Mesenchymal stem cell (in vitro differentiated cells and primary cell): ENCODE measurements at regions not wholly inside any gene's neighbourhood (a gene's known extent, or its start where the extent isn't known, plus 50 kb on each side); places are given as distances from the start of the nearest gene placed in this dataset.

Source experiments
- DNase-seq: peaks from one replicate; pipeline ENCODE4 v3.0.0-alpha.2; 2013
- H2AFZ ChIP-seq: one replicate; pipeline ENCODE4 v1.6.1; 2013; ENCODE audit warnings: low read depth, mild to moderate bottlenecking, control low read depth, inconsistent platforms, low read length, moderate library complexity
- H2AK5ac ChIP-seq: 2 replicates; pipeline ENCODE4 v1.6.1; 2013; ENCODE audit warnings: low read length, moderate library complexity, mild to moderate bottlenecking, inconsistent platforms; ENCODE audit not compliant: severe bottlenecking
- H2BK120ac ChIP-seq: one replicate; pipeline ENCODE4 v1.6.1; 2013; ENCODE audit warnings: low read depth, mild to moderate bottlenecking, inconsistent platforms, low read length, moderate library complexity
- H2BK12ac ChIP-seq, 2 experiments: one replicate each; pipeline ENCODE4 v1.6.1; 2013; ENCODE audit warnings: inconsistent platforms in 2 of 2, low read length in 2 of 2, mild to moderate bottlenecking in 2 of 2, moderate library complexity in 2 of 2, control low read depth in 1 of 2
- H2BK15ac ChIP-seq: one replicate; pipeline ENCODE4 v1.6.1; 2013; ENCODE audit warnings: mild to moderate bottlenecking, low read depth, inconsistent platforms; ENCODE audit not compliant: poor library complexity, severe bottlenecking
- H2BK5ac ChIP-seq: 2 replicates; pipeline ENCODE4 v1.6.1; 2013; ENCODE audit warnings: low read depth, mild to moderate bottlenecking, low read length, control low read depth, inconsistent platforms; ENCODE audit not compliant: poor library complexity, severe bottlenecking
- H3K14ac ChIP-seq, 2 experiments: one replicate each; pipeline ENCODE4 v1.6.1; 2013; ENCODE audit warnings: inconsistent platforms in 2 of 2, low read length in 2 of 2, control low read depth in 1 of 2, mild to moderate bottlenecking in 1 of 2, moderate library complexity in 1 of 2
- H3K18ac ChIP-seq, 2 experiments: one replicate each; pipeline ENCODE4 v1.6.1; 2013; ENCODE audit warnings: inconsistent platforms in 2 of 2, low read length in 2 of 2, control low read depth in 1 of 2, low read depth in 1 of 2, mild to moderate bottlenecking in 1 of 2
- H3K23ac ChIP-seq, 2 experiments: one replicate each; pipeline ENCODE4 v1.6.1; 2013; ENCODE audit warnings: inconsistent platforms in 2 of 2, low read length in 2 of 2, mild to moderate bottlenecking in 2 of 2, moderate library complexity in 2 of 2, control low read depth in 1 of 2
- H3K27ac ChIP-seq: 2 replicates; pipeline ENCODE4 v1.5.1; 2013; ENCODE audit warnings: mild to moderate bottlenecking, moderate library complexity, low read length, control low read depth, inconsistent platforms; ENCODE audit not compliant: poor library complexity, severe bottlenecking
- H3K27me3 ChIP-seq, 2 experiments: 2 replicates each; pipeline versions ENCODE4 v1.6.1 to v1.7.0; 2013; ENCODE audit warnings: low read length in 2 of 2, mild to moderate bottlenecking in 2 of 2, moderate library complexity in 2 of 2, control low read depth in 1 of 2, inconsistent platforms in 1 of 2; ENCODE audit not compliant: control insufficient read depth in 1 of 2, insufficient read depth in 1 of 2
- H3K36me3 ChIP-seq, 2 experiments: 2 replicates each; pipeline versions ENCODE4 v1.6.1 to v1.7.0; 2013; ENCODE audit warnings: low read length in 2 of 2, control low read depth in 1 of 2, inconsistent platforms in 1 of 2, low read depth in 1 of 2, mild to moderate bottlenecking in 1 of 2; ENCODE audit not compliant: insufficient read depth in 2 of 2, control insufficient read depth in 1 of 2
- H3K4ac ChIP-seq, 2 experiments: one replicate each; pipeline ENCODE4 v1.6.1; 2013; ENCODE audit warnings: inconsistent platforms in 2 of 2, low read length in 2 of 2, mild to moderate bottlenecking in 2 of 2, moderate library complexity in 2 of 2, control low read depth in 1 of 2, low read depth in 1 of 2
- H3K4me1 ChIP-seq: 2 replicates; pipeline ENCODE4 v1.6.1; 2013; ENCODE audit warnings: low read depth, low read length, control low read depth; ENCODE audit not compliant: control insufficient read depth, insufficient read depth
- H3K4me2 ChIP-seq: 2 replicates; pipeline ENCODE4 v1.6.1; 2013; ENCODE audit warnings: low read length, mild to moderate bottlenecking, inconsistent platforms; ENCODE audit not compliant: poor library complexity, severe bottlenecking
- H3K4me3 ChIP-seq, 2 experiments: 2 replicates each; pipeline versions ENCODE4 v1.5.1 to v1.7.0; 2013; ENCODE audit warnings: low read length in 2 of 2, mild to moderate bottlenecking in 2 of 2, control low read depth in 1 of 2, low read depth in 1 of 2; ENCODE audit not compliant: insufficient read depth in 1 of 2
- H3K79me1 ChIP-seq: replicated peaks from 2 replicates; pipeline ENCODE4 v1.6.1; 2013; ENCODE audit warnings: mild to moderate bottlenecking, control low read depth, low read length, inconsistent platforms; ENCODE audit not compliant: poor library complexity, severe bottlenecking
- H3K9ac ChIP-seq: 2 replicates; pipeline ENCODE4 v1.7.0; 2013; ENCODE audit warnings: mild to moderate bottlenecking, low read length, moderate library complexity
- H3K9me3 ChIP-seq: 2 replicates; pipeline ENCODE4 v1.7.0; 2013; ENCODE audit warnings: mild to moderate bottlenecking, low read length; ENCODE audit not compliant: control insufficient read depth
- H4K8ac ChIP-seq: one replicate; pipeline ENCODE4 v1.6.1; 2013; ENCODE audit warnings: inconsistent platforms, mild to moderate bottlenecking, low read length, moderate library complexity
- H4K91ac ChIP-seq: one replicate; pipeline ENCODE4 v1.6.1; 2013; ENCODE audit warnings: mild to moderate bottlenecking, low read length, inconsistent platforms
- WGBS: methylation state at CpG from one replicate; pipeline ENCODE4 v1.1.7; 2013; ENCODE audit warnings: mixed read lengths; 5-methylcytosine and 5-hydroxymethylcytosine counted together

GRCh38 chrX:109856974-109857373 is 123.9 kb upstream of the ACSL4 start:
- H3K4me1 ChIP-seq: no peaks in the 10 kb centered on the region
- H3K4me3 ChIP-seq: no peak overlapping the region
- no CpG with 5 or more reads among the region's 5 CpGs for WGBS
- no peak overlapping the region for H2BK120ac ChIP-seq
- H2BK5ac ChIP-seq: no peak overlapping the region
- no peak overlapping the region for H3K4me2 ChIP-seq
- H3K79me1 ChIP-seq: no peaks in the 10 kb centered on the region
- H3K9me3 ChIP-seq: peaks cover 10% of the 10 kb centered on the region
- H2AK5ac ChIP-seq: no peak overlapping the region
- no peaks in the 10 kb centered on the region for H3K36me3 ChIP-seq
- H4K91ac ChIP-seq: no peak overlapping the region
- no peak overlapping the region for H2BK15ac ChIP-seq
- H2BK12ac ChIP-seq: no peak overlapping the region
- H2AFZ ChIP-seq: no peak overlapping the region
- H4K8ac ChIP-seq: no peak overlapping the region
- H3K9ac ChIP-seq: peak overlapping the region; percentile 70
- H3K14ac ChIP-seq: no peak overlapping the region
- no peak overlapping the region for H3K18ac ChIP-seq
- no peak overlapping the region for H3K4ac ChIP-seq
- peaks cover 0 to 14% of the 10 kb centered on the region in 2 experiments for H3K27me3 ChIP-seq
- H3K23ac ChIP-seq: no peak overlapping the region
- H3K27ac ChIP-seq: no peak overlapping the region
- no peak for DNase-seq

GRCh38 chrX:109857584-109858228 is 124.6 kb upstream of the ACSL4 start:
- no peak for DNase-seq
- H4K91ac ChIP-seq: no peak overlapping the region
- no peak overlapping the region for H2BK120ac ChIP-seq
- no peak overlapping the region for H3K18ac ChIP-seq
- H2BK5ac ChIP-seq: no peak overlapping the region
- H2AFZ ChIP-seq: no peak overlapping the region
- H3K79me1 ChIP-seq: no peaks in the 10 kb centered on the region
- H4K8ac ChIP-seq: no peak overlapping the region
- no peak overlapping the region for H3K4me2 ChIP-seq
- no peaks in the 10 kb centered on the region for H3K36me3 ChIP-seq
- peaks cover 10% of the 10 kb centered on the region for H3K9me3 ChIP-seq
- H3K14ac ChIP-seq: no peak overlapping the region
- no peak overlapping the region for H3K4ac ChIP-seq
- no peak overlapping the region for H2AK5ac ChIP-seq
- 50% methylated on average over 1 of the region's 4 CpGs for WGBS
- H2BK12ac ChIP-seq: no peak overlapping the region
- H3K4me3 ChIP-seq: no peak overlapping the region
- H3K9ac ChIP-seq: peak overlapping the region; percentile 70
- no peak overlapping the region for H2BK15ac ChIP-seq
- no peak overlapping the region for H3K27ac ChIP-seq
- H3K4me1 ChIP-seq: no peaks in the 10 kb centered on the region
- H3K27me3 ChIP-seq: peaks cover 0 to 18% of the 10 kb centered on the region in 2 experiments
- no peak overlapping the region for H3K23ac ChIP-seq

DNA sequence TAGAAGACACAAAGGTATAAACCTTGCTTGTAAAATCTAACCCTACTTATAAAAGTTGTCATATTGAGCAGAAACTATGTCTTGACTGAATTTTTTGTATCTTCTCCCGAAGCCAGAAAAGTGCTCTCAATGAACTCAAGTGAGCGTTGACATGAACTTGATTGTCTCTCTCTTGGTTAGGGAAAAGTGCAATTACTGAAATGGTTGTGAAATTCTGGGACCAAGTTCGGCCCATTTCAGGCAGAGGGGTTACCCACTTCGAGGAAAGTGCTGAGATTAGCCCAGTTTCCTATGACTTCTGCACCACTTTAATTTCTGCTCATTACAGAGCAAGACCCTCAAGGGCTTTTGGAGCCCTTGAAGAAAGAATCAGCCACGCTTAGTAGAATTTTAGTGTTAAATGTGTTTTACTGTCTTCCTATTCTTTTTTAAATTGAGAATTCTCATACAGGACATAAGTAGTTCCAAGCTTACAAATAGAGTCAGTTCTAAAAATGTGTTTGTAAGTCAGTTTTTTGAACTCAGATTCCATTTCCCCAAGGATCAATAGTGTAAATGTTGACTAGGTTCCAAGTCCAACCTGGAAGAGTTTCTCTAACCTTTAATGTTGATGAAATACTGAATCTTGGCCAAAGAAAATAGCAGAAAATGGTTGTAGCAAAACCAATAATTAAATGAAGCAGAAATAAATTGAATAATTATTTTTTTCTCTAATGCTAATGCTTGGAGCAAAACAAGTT is 125.7 kb upstream of the ACSL4 start:
- no peak overlapping the region for H3K18ac ChIP-seq
- no peak overlapping the region for H3K14ac ChIP-seq
- peaks cover 0 to 22% of the 10 kb centered on the region in 2 experiments for H3K27me3 ChIP-seq
- no peak overlapping the region for H2BK5ac ChIP-seq
- H2BK15ac ChIP-seq: no peak overlapping the region
- H3K9me3 ChIP-seq: peaks cover 8% of the 10 kb centered on the region
- no peak overlapping the region for H3K4ac ChIP-seq
- no peaks in the 10 kb centered on the region for H3K36me3 ChIP-seq
- no peaks in the 10 kb centered on the region for H3K4me1 ChIP-seq
- no peak overlapping the region for H3K23ac ChIP-seq
- no peak overlapping the region for H2BK120ac ChIP-seq
- H3K4me2 ChIP-seq: no peak overlapping the region
- H2AK5ac ChIP-seq: no peak overlapping the region
- no peak overlapping the region for H3K27ac ChIP-seq
- no peak overlapping the region for H3K9ac ChIP-seq
- no peak overlapping the region for H2AFZ ChIP-seq
- H3K4me3 ChIP-seq: no peak overlapping the region
- no peaks in the 10 kb centered on the region for H3K79me1 ChIP-seq
- WGBS: 95% methylated on average over 2 of the region's 5 CpGs
- no peak for DNase-seq
- no peak overlapping the region for H4K91ac ChIP-seq
- no peak overlapping the region for H4K8ac ChIP-seq
- no peak overlapping the region for H2BK12ac ChIP-seq

DNA sequence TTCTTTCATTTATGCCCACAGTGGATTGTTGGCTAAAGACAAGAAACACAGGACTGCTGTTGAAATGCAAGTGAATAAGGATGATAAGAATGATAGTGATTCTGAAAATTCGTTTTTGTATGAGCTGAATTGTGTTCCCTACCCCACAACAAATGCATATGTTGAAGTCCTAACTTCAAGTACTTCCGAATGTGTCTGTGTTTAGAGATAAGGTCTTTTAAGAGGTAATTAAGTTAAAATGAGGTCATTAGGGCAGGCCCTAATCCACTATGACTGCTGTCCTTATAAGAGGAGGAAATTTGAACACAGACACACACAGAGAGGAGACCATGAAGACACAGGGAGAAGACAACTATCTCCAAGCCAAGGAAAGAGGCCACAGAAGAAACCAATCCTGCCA is 126.6 kb upstream of the ACSL4 start:
- H3K27ac ChIP-seq: no peak overlapping the region
- no peak overlapping the region for H3K4ac ChIP-seq
- no peak for DNase-seq
- peaks cover 0 to 27% of the 10 kb centered on the region in 2 experiments for H3K27me3 ChIP-seq
- no peak overlapping the region for H2BK5ac ChIP-seq
- no peak overlapping the region for H3K4me3 ChIP-seq
- no peaks in the 10 kb centered on the region for H3K79me1 ChIP-seq
- H3K14ac ChIP-seq: no peak overlapping the region
- no peak overlapping the region for H3K9ac ChIP-seq
- H4K91ac ChIP-seq: no peak overlapping the region
- no peak overlapping the region for H2AFZ ChIP-seq
- no peak overlapping the region for H3K4me2 ChIP-seq
- no peak overlapping the region for H3K23ac ChIP-seq
- H2BK15ac ChIP-seq: no peak overlapping the region
- H2BK120ac ChIP-seq: no peak overlapping the region
- WGBS: no CpG with 5 or more reads among the region's 2 CpGs
- H3K18ac ChIP-seq: no peak overlapping the region
- no peaks in the 10 kb centered on the region for H3K9me3 ChIP-seq
- H3K36me3 ChIP-seq: no peaks in the 10 kb centered on the region
- H2AK5ac ChIP-seq: no peak overlapping the region
- no peak overlapping the region for H2BK12ac ChIP-seq
- H3K4me1 ChIP-seq: no peaks in the 10 kb centered on the region
- no peak overlapping the region for H4K8ac ChIP-seq
